Heart right ventricle (tissue), 16 donors: ENCODE measurements at regions not wholly inside any gene's neighbourhood (a gene's known extent, or its start where the extent isn't known, plus 50 kb on each side); places are given as distances from the start of the nearest gene placed in this dataset.

Experiments used
- ATAC-seq, 8 donors: fragments of 200-7000 bp; cut with Tn5 transposase; one replicate each; pipeline ENCODE4 v1.9.1; 2020; ENCODE audit warnings: mild to moderate bottlenecking in 8 of 8, moderate library complexity in 8 of 8, moderate number of reproducible peaks in 1 of 8
- DNase-seq, 2 donors: peaks; one replicate each; pipeline ENCODE4 v3.0.0-alpha.2; 2020
- H3K27ac ChIP-seq, 10 donors: fragments of 200-600 bp; sonication (generic) in 2 of 10; one replicate each; pipeline versions ENCODE4 v1.5.0 to v1.8.0; 2020 to 2022; ENCODE audit warnings: mild to moderate bottlenecking in 3 of 10
- H3K27me3 ChIP-seq, 7 donors: fragments of 200-600 bp; one replicate each; pipeline ENCODE4 v1.8.0; 2021 to 2022; ENCODE audit warnings: mild to moderate bottlenecking in 2 of 7
- H3K36me3 ChIP-seq, 9 donors: fragments of 200-600 bp; sonication (generic) in 1 of 9; one replicate each; pipeline versions ENCODE4 v1.5.0 to v1.8.0; 2020 to 2022; ENCODE audit warnings: mild to moderate bottlenecking in 2 of 9
- H3K4me1 ChIP-seq, 9 donors: fragments of 200-600 bp; sonication (generic) in 1 of 9; one replicate each; pipeline versions ENCODE4 v1.5.0 to v1.8.0; 2020 to 2022; ENCODE audit warnings: mild to moderate bottlenecking in 4 of 9
- H3K4me3 ChIP-seq, 10 donors: fragments of 200-600 bp; sonication (generic) in 2 of 10; one replicate each; pipeline versions ENCODE4 v1.5.0 to v1.8.0; 2020 to 2022; ENCODE audit warnings: mild to moderate bottlenecking in 7 of 10, moderate library complexity in 2 of 10
- H3K9me3 ChIP-seq, 11 donors: fragments of 200-600 bp in 10 of 11; sonication (generic) in 2 of 11; one replicate each; pipeline versions ENCODE4 v1.5.0 to v1.8.0; 2013 to 2022; ENCODE audit warnings: mild to moderate bottlenecking in 2 of 11, control low read depth in 1 of 11, moderate library complexity in 1 of 11
- WGBS, 2 donors: extraction: QIAGEN DNeasy Blood & Tissue Kit; methylation state at CpG; one replicate each; pipeline ENCODE4 v1.1.7; 2013; ENCODE audit warnings: inconsistent platforms in 1 of 2; 5-methylcytosine and 5-hydroxymethylcytosine counted together
- intact Hi-C, 10 donors: fragments of 100-400 bp; cut with DNase I; formaldehyde crosslinking; loops; one replicate each; pipeline versions ENCODE4 v1.11.1 to v1.14.2; 2022
- TF ChIP-seq, protein P1 (sequence below), 9 donors: fragments of 200-600 bp; sonication (generic) in 2 of 9; IDR thresholded peaks; one replicate each; pipeline versions ENCODE4 v1.5.0 to v1.8.0; 2021 to 2022; ENCODE audit warnings: antibody characterized with exemption in 9 of 9, mild to moderate bottlenecking in 5 of 9, moderate library complexity in 1 of 9
- donor health status: Arrhythmogenic right ventricular cardiomyopathy.
- donor health status: ischemic (EF 13 %, LVEDD 7.1; RV severe dilation, severe dysfunction).
- donor health status: healthy with polysubstance abuse.
- donor health status: DM: no; HTN: yes; CAD: no.
- donor health status: DM: no; HTN: no; CAD: no.
- donor health status: ischemic (EF 25% LVEDD 6.9; RV normal size, moderate dysfunction).
- donor health status: ischemic (EF 25% LVEDD 5.7; RV mildly dilated, moderate dysfunction).
- donor health status: healthy.
- donor health status: DM: yes; HTN: yes; CAD: no.
- donor health status: Ischemic cardiomyopathy.
- donor health status: ischemic (EF 35%, LVEDD 5.7; RV mildly dilated, moderate dysfunction).
- donor health status: nonischemic (EF 11% LVEDD 7.7; RV severe dilation, severe dysfunction).
- donor health status: DM: yes; HTN: yes; CAD: no.
- donor health status: PGD.
- donor health status: ischemic (EF 29% LVEDD 5.4; RV normal size, mild dysfunction).
- donor health status: nonischemic (EF 23%, LVEDD 6.1; RV moderate dilation, normal function).

DNA sequence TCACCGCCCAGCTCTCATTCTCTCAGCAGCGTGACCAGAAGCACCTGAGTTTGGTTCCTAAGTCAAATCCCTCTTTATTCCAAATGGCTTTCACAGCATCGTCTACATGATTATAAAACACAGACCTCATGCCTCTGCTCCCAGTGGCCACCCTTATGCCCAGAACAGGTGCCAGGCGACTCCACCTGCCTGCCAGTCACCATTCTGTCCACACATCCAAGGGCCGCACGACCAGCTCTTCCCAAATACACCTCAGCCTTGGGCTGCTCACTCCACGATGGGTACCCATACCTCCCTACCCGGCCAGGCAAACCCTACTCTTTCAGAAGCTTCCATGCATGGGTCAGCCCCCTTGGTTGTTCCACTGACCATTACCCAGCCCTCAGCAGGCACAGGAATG is 851.6 kb upstream of the SALL3 start:
- Histone ChIP-seq H3K4me1 (no peaks in the 10 kb centered on the region), H3K9me3 (peaks cover 0 to 10% (median 0%) of the 10 kb centered on the region in 11 donors), H3K27me3 (peaks cover 0 to 7% (median 5%) of the 10 kb centered on the region in 7 donors), H3K36me3 (no peaks in the 10 kb centered on the region), H3K4me3 (no peak overlapping the region), H3K27ac (no peak overlapping the region)
- intact Hi-C loops, result no loop called here
- ATAC-seq (no peak), DNase-seq (no peak)
- 78 to 80% methylated on average over 8 of the region's 8 CpGs for WGBS, 2 donors
- TF ChIP-seq, protein P1, sequence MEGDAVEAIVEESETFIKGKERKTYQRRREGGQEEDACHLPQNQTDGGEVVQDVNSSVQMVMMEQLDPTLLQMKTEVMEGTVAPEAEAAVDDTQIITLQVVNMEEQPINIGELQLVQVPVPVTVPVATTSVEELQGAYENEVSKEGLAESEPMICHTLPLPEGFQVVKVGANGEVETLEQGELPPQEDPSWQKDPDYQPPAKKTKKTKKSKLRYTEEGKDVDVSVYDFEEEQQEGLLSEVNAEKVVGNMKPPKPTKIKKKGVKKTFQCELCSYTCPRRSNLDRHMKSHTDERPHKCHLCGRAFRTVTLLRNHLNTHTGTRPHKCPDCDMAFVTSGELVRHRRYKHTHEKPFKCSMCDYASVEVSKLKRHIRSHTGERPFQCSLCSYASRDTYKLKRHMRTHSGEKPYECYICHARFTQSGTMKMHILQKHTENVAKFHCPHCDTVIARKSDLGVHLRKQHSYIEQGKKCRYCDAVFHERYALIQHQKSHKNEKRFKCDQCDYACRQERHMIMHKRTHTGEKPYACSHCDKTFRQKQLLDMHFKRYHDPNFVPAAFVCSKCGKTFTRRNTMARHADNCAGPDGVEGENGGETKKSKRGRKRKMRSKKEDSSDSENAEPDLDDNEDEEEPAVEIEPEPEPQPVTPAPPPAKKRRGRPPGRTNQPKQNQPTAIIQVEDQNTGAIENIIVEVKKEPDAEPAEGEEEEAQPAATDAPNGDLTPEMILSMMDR (IDR thresholded peaks at IDR 0.05), result no peak

DNA sequence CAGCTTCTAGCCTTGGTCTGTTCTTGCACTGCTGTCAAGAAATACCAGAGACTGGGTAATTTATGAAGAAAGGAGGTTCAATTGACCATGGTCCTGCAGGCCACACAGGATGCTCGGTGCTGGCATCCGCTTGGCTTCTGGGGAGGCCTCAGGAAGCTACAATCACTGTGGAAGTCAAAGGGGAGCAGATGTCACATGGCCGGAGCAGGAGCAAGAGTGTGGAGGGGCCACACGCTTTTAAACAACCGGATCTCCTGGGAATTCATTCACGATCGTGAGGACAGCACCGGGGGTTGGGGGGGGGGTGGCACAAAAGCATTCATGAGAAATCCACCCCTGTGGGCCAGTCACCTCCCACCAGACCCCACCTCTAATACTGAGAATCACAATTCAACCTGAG is 850.4 kb upstream of the SALL3 start:
- H3K9me3 ChIP-seq, result peaks cover 0 to 10% (median 0%) of the 10 kb centered on the region in 11 donors
- peaks cover 0 to 7% (median 5%) of the 10 kb centered on the region in 7 donors for H3K27me3 ChIP-seq
- WGBS, 2 donors, result 64 to 68% methylated on average over 8 of the region's 8 CpGs
- TF ChIP-seq, protein P1 (IDR thresholded peaks at IDR 0.05), result no peak
- ATAC-seq, result no peak
- no peaks in the 10 kb centered on the region for H3K36me3 ChIP-seq
- H3K4me3 ChIP-seq, result no peak overlapping the region
- H3K27ac ChIP-seq, result no peak overlapping the region
- H3K4me1 ChIP-seq, result no peaks in the 10 kb centered on the region
- intact Hi-C loops, result no loop called here
- no peak for DNase-seq

GRCh38 chr18:78130232-78131195 is 849.1 kb upstream of the SALL3 start:
- ATAC-seq (no peak), DNase-seq (no peak)
- Histone ChIP-seq H3K36me3 (no peaks in the 10 kb centered on the region), H3K4me1 (no peaks in the 10 kb centered on the region), H3K27me3 (peaks cover 0 to 7% (median 5%) of the 10 kb centered on the region in 7 donors), H3K27ac (no peak overlapping the region), H3K4me3 (no peak overlapping the region), H3K9me3 (peaks cover 0 to 10% (median 0%) of the 10 kb centered on the region in 11 donors)
- intact Hi-C loops, result no loop called here
- TF ChIP-seq, protein P1 (IDR thresholded peaks at IDR 0.05), result no peak
- 54% methylated on average over 12 of the region's 12 CpGs for WGBS, 2 donors

GRCh38 chr18:78133729-78134128 is 845.9 kb upstream of the SALL3 start:
- DNase-seq (no peak), ATAC-seq (no peak)
- WGBS, 2 donors, result 82 to 85% methylated on average over 7 of the region's 7 CpGs
- no peaks in the 10 kb centered on the region for H3K4me1 ChIP-seq
- H3K4me3 ChIP-seq, result no peak overlapping the region
- no peaks in the 10 kb centered on the region for H3K36me3 ChIP-seq
- H3K27me3 ChIP-seq, result peaks cover 0 to 25% (median 7%) of the 10 kb centered on the region in 7 donors
- TF ChIP-seq, protein P1 (IDR thresholded peaks at IDR 0.05), result no peak
- intact Hi-C loops, result no loop called here
- no peaks in the 10 kb centered on the region for H3K9me3 ChIP-seq
- H3K27ac ChIP-seq, result no peak overlapping the region
